Hepatic stellate cell (primary cell): ENCODE measurements at regions not wholly inside any gene's neighbourhood (a gene's known extent, or its start where the extent isn't known, plus 50 kb on each side); places are given as distances from the start of the nearest gene placed in this dataset.
"Not testable (repeated sequence)": the region's sequence is repeated elsewhere in the genome, so short reads cannot be mapped to it uniquely, and the experiment has no call there.

ENCODE experiments used
- DNase-seq: peaks from one replicate; pipeline ENCODE4 v3.0.0; 2011; ENCODE audit warnings: low spot score

- DNase-seq, result not testable (repeated sequence)
Measured at GRCh38 chr16:29258946-29259634, 147.4 kb downstream of the NPIPB11 start.

GRCh38 chr16:29257419-29258336, 148.8 kb downstream of the NPIPB11 start:
- not testable (repeated sequence) for DNase-seq

- DNase-seq, result no peak
Measured at GRCh38 chr16:29256501-29256981, 150.0 kb downstream of the NPIPB11 start.

- DNase-seq, result not testable (repeated sequence)
Measured at GRCh38 chr16:29255957-29256356, 150.6 kb downstream of the NPIPB11 start.

- not testable (repeated sequence) for DNase-seq
Measured at GRCh38 chr16:29255496-29255796, 151.1 kb downstream of the NPIPB11 start.

GRCh38 chr16:29254676-29255495, 151.6 kb downstream of the NPIPB11 start:
- DNase-seq, result no peak

- not testable (repeated sequence) for DNase-seq
Measured at GRCh38 chr16:29253716-29254590, 152.6 kb downstream of the NPIPB11 start.

GRCh38 chr16:29253066-29253590, 153.4 kb downstream of the NPIPB11 start:
- DNase-seq, result not testable (repeated sequence)

- not testable (repeated sequence) for DNase-seq
Measured at GRCh38 chr16:29252311-29252710, 154.2 kb downstream of the NPIPB11 start.

GRCh38 chr16:29251571-29252011, 154.9 kb downstream of the NPIPB11 start:
- not testable (repeated sequence) for DNase-seq

GRCh38 chr16:29250923-29251434, 155.5 kb downstream of the NPIPB11 start:
- DNase-seq, result not testable (repeated sequence)

GRCh38 chr16:29250469-29250868, 156.0 kb downstream of the NPIPB11 start:
- not testable (repeated sequence) for DNase-seq

GRCh38 chr16:29248940-29249318, 157.6 kb downstream of the NPIPB11 start:
- not testable (repeated sequence) for DNase-seq

GRCh38 chr16:29248306-29248939, 158.1 kb downstream of the NPIPB11 start:
- DNase-seq, result not testable (repeated sequence)

GRCh38 chr16:29246091-29246490, 160.4 kb downstream of the NPIPB11 start:
- not testable (repeated sequence) for DNase-seq

GRCh38 chr16:29237971-29238370, 168.5 kb downstream of the NPIPB11 start:
- no peak for DNase-seq

- DNase-seq, result not testable (repeated sequence)
Measured at GRCh38 chr16:29237495-29237894, 169.0 kb downstream of the NPIPB11 start.

GRCh38 chr16:29237023-29237422, 169.5 kb downstream of the NPIPB11 start:
- not testable (repeated sequence) for DNase-seq

- not testable (repeated sequence) for DNase-seq
Measured at GRCh38 chr16:29235836-29236370, 170.6 kb downstream of the NPIPB11 start.
